22Rv1 (cell line): ENCODE measurements at regions not wholly inside any gene's neighbourhood (a gene's known extent, or its start where the extent isn't known, plus 50 kb on each side); places are given as distances from the start of the nearest gene placed in this dataset.

Experiments used
- H3K27ac ChIP-seq: fragments of 450-650 bp; 2 replicates; pipeline ENCODE4 v1.5.1; 2017
- CTCF ChIP-seq: fragments of 450-650 bp; IDR thresholded peaks from 2 replicates; pipeline ENCODE4 v1.5.1; 2017; ENCODE audit warnings: mild to moderate bottlenecking
- ZFX ChIP-seq: fragments of 450-650 bp; IDR thresholded peaks from 2 replicates; pipeline ENCODE4 v1.6.1; 2017; ENCODE audit warnings: antibody characterized with exemption, borderline replicate concordance

DNA sequence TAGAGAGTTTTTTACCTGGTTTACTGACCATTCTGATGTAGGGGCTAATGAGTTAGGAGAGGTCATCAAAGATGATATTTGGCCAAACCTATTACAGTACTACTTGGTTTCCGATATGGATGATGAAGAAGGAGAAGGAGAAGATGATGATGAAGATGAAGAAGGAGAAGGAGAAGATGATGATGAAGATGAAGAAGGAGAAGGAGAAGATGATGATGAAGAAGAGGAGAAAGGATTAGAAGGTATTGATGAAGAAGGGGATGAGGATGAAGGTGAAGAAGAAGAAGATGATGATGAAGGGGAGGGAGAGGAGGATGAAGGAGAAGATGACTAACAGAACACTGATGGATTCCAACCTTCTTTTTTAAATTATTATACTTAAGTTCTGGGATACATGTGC, 196.6 kb downstream of the TMX1 start:
- no peak for TF ChIP-seq CTCF
- TF ChIP-seq ZFX, result no peak
- no peak overlapping the region for H3K27ac ChIP-seq

GRCh38 chr14:51439896-51440295, 199.8 kb downstream of the TMX1 start:
- TF ChIP-seq CTCF (no peak), ZFX (no peak)
- no peak overlapping the region for H3K27ac ChIP-seq

DNA sequence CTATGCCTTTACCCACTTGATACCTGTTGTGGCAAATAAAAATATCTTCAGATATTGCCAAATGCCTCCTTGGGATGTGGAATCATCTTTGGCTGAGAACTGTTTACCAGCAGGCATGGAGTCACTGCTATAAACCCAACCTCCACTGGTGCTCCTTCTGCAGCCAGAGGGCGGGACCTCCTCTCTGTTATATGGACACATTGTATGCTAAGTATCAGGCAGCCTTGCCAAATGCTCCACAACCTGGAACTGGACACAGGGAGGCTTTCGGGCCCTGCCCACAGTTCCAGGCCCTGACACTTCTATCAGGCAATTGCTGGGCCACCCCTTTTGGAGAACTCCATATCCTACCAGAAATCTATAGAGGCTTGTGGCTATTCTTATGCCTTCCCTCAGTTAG, 201.0 kb downstream of the TMX1 start:
- no peak overlapping the region for H3K27ac ChIP-seq
- no peak for TF ChIP-seq CTCF
- TF ChIP-seq ZFX, result no peak

DNA sequence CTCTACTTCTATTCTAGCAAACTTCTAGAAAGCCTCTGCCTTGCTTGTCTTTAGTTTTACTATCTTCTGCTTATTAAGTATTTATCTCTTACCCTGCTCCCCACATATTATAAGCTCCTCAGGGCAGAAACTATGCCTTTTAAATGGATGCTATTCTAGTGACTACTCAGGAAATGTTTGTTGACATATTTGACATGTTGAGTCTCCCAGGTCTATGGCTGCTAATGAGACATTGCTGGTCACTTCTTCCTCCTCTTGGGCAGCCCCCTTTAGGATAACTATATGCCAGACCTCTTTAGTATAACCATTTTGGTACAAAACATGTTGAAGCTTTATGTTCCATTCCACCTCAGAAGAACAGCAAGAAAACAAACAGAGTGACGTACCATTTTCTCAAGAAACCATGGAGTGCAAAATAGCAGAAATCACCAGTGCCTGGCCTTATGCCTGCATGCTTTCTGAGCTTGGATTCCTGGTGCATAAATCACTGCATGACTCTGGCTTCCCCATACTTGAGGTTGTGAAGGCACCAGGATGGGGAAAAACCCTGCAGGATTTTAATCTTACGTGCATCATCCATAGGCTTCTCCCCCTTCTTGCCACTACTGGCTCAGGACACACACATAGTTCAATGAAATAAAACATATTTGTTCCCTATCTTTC, 202.6 kb downstream of the TMX1 start:
- no peak overlapping the region for H3K27ac ChIP-seq
- TF ChIP-seq ZFX, result no peak
- TF ChIP-seq CTCF, result no peak

GRCh38 chr14:51443195-51444018, 203.4 kb downstream of the TMX1 start:
- no peak overlapping the region for H3K27ac ChIP-seq
- TF ChIP-seq CTCF (no peak), ZFX (no peak)

- no peak for TF ChIP-seq ZFX
- no peak for TF ChIP-seq CTCF
- H3K27ac ChIP-seq, result no peak overlapping the region
These were observed 204.4 kb downstream of the TMX1 start for GRCh38 chr14:51444353-51445000.

DNA sequence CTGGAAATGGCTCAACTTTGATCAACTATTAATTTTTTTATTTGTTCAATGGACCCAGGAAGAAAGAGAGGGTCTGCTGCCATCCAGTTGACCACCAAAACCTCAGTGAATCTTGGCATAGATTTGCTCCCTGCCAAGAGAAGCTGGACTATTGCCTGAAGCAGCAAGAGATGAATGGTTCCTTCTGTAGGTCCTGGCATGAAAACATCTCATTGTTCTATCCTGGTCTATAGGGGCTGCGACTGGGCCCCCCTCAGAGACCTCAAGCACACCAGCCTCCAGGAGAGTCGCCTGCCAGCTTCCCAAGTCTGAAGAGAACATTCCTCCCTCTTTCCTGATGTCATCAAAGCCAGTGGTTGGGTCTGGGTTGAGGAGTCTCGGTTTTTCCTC, 204.9 kb downstream of the TMX1 start:
- H3K27ac ChIP-seq, result no peak overlapping the region
- no peak for TF ChIP-seq ZFX
- no peak for TF ChIP-seq CTCF
